ENCODE measurements at regions not wholly inside any gene's neighbourhood (a gene's known extent, or its start where the extent isn't known, plus 50 kb on each side); places are given as distances from the start of the nearest gene placed in this dataset.

DNA sequence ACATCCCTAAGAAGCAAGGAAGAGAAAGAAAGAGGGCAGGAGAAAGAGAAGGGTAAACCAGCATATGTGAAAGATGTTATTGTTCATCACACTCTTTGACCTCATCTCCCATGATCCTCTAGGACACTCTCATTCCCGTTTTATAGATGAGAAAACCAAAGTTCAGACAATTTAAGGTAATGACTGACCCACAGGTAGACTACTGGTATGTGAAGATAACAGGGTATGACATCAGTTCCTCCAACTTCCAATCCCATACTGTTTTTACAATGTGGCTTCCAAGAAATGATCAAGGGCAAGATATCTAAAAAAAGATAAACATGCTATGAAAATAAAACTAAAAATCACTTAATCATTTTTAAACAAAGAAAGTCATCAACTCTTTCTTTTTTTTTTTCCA lies 95.2 kb upstream of the TNFSF4 start:
- no peak for TF ChIP-seq EP300 (IDR thresholded peaks at IDR 0.05; ENCODE audit: borderline replicate concordance)
- TF ChIP-seq EGR1 (IDR thresholded peaks at IDR 0.05): no peak
- no peak for TF ChIP-seq MAX (IDR thresholded peaks at IDR 0.05)
- no peak for TF ChIP-seq TCF12 (IDR thresholded peaks at IDR 0.05; ENCODE audit: low read depth)
- TF ChIP-seq, protein P1, sequence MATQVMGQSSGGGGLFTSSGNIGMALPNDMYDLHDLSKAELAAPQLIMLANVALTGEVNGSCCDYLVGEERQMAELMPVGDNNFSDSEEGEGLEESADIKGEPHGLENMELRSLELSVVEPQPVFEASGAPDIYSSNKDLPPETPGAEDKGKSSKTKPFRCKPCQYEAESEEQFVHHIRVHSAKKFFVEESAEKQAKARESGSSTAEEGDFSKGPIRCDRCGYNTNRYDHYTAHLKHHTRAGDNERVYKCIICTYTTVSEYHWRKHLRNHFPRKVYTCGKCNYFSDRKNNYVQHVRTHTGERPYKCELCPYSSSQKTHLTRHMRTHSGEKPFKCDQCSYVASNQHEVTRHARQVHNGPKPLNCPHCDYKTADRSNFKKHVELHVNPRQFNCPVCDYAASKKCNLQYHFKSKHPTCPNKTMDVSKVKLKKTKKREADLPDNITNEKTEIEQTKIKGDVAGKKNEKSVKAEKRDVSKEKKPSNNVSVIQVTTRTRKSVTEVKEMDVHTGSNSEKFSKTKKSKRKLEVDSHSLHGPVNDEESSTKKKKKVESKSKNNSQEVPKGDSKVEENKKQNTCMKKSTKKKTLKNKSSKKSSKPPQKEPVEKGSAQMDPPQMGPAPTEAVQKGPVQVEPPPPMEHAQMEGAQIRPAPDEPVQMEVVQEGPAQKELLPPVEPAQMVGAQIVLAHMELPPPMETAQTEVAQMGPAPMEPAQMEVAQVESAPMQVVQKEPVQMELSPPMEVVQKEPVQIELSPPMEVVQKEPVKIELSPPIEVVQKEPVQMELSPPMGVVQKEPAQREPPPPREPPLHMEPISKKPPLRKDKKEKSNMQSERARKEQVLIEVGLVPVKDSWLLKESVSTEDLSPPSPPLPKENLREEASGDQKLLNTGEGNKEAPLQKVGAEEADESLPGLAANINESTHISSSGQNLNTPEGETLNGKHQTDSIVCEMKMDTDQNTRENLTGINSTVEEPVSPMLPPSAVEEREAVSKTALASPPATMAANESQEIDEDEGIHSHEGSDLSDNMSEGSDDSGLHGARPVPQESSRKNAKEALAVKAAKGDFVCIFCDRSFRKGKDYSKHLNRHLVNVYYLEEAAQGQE (IDR thresholded peaks at IDR 0.05; ENCODE audit: low read depth): no peak
- no peak for TF ChIP-seq NFIC (IDR thresholded peaks at IDR 0.05)
- no peak for TF ChIP-seq TAF1 (IDR thresholded peaks at IDR 0.05; ENCODE audit: low read depth)
- TF ChIP-seq ZBTB7A (IDR thresholded peaks at IDR 0.05; ENCODE audit: low read depth): no peak

Measured in Ishikawa (cell line).